GM04504 (cell line): ENCODE measurements at regions not wholly inside any gene's neighbourhood (a gene's known extent, or its start where the extent isn't known, plus 50 kb on each side); places are given as distances from the start of the nearest gene placed in this dataset.

ENCODE experiments used
- DNase-seq: peaks from one replicate; pipeline ENCODE4 v3.0.0-alpha.2; 2012; ENCODE audit warnings: low read depth

- no peak for DNase-seq
Observed at GRCh38 chr7:144957998-144958397, 122.1 kb upstream of the TPK1 start.

GRCh38 chr7:144955422-144955821 lies 119.6 kb upstream of the TPK1 start:
- DNase-seq: no peak

DNA sequence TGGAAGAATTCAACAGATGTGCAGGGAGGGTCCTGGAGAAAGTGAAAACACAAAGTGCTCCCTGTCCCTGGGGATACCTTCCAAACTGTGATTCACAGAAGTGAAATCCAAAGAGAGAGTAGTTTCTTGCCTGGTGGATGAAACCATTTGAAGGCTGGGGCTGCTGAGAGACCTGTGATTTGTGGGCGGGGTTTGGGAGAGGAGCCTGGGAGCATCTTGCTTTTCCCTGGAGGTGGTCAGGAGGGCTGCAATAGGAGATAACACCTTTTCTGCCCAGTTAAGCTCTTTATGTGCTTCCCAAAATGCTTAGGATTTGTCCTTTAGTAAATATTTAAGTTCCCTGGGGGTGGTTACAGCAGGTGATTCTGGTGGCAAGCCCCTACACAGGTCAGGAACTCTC lies 105.3 kb upstream of the TPK1 start:
- no peak for DNase-seq

GRCh38 chr7:144937199-144937598 lies 101.3 kb upstream of the TPK1 start:
- DNase-seq: no peak

GRCh38 chr7:144936314-144936713 lies 100.5 kb upstream of the TPK1 start:
- DNase-seq: no peak

DNA sequence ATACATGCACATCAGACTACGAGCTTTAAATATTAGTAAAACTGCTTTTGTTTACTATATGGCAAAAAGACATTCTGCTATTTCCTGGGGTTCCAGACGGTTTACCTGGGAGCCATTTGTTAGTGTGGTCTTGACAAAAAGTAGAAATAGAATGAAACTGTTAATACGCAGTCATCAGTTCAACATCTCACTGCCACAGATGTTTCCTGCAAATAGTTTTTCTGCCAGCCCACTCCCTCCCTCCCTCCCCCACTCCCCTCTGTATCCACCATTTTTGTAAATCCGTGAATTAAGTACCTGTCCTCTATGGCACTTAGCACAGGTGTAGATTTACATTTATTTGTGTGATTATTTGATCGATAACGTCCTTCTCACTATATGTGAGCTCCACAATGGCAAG lies 74.6 kb upstream of the TPK1 start:
- no peak for DNase-seq

- DNase-seq: no peak
Observed at GRCh38 chr7:144908943-144909556, 73.2 kb upstream of the TPK1 start.

GRCh38 chr7:144908324-144908723 lies 72.5 kb upstream of the TPK1 start:
- no peak for DNase-seq

DNA sequence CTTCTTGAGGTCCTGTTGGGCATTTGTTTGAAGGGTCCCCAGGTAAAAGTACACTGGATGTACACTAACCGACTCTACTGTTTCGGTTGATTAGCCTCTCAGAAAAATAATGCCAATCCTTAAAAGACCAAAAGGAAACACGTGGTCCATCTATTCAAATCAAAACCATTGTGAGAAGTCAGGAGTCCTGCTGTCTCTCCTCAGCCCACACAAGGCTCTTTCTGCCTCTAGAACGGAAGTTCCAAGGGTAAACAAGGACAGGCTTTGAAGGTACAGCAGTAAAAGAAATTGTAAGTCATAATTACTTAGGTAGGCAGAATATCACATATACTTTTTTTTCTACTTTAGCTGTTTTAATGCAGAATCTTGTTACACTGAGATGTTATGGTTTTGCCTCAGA lies 71.7 kb upstream of the TPK1 start:
- no peak for DNase-seq

- DNase-seq: no peak
Observed at GRCh38 chr7:144903201-144903600, 67.3 kb upstream of the TPK1 start.

GRCh38 chr7:144892761-144893160 lies 56.9 kb upstream of the TPK1 start:
- no peak for DNase-seq
